Omental fat pad (tissue), 3 donors: ENCODE measurements at regions not wholly inside any gene's neighbourhood (a gene's known extent, or its start where the extent isn't known, plus 50 kb on each side); places are given as distances from the start of the nearest gene placed in this dataset.

Source experiments
- ATAC-seq: fragments of 150-250 bp; one replicate; pipeline ENCODE4 v1.9.1; 2016; ENCODE audit warnings: mild to moderate bottlenecking, moderate library complexity; ENCODE audit not compliant: low FRiP score
- DNase-seq: peaks from one replicate; pipeline ENCODE4 v3.0.0-alpha.2; 2019; ENCODE audit warnings: low spot score
- TF ChIP-seq, protein P1 (sequence below), 3 donors: fragments of 450-650 bp; IDR thresholded peaks; one replicate each; pipeline ENCODE4 v1.5.1; 2016 to 2017; ENCODE audit warnings: antibody characterized with exemption in 3 of 3, mild to moderate bottlenecking in 3 of 3, moderate library complexity in 2 of 3

DNA sequence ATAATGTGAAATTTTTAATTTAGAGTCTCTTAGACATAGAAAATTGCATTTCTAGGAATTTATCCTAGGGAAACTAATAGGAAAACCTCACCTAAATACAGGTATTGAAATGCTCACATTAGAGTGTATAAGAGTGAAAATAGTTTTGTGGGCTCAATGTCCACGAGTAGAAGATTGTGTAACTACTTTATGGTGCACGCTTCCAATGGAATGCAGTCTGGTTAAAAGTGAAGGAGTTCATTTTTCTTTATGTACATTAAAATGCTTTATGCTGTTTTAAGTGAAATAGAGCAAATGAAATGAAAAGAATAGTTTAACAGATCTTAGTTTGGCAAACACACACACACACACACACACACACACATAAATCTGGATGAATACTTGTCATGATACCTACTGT is 278.2 kb downstream of the USP25 start:
- TF ChIP-seq, protein P1, sequence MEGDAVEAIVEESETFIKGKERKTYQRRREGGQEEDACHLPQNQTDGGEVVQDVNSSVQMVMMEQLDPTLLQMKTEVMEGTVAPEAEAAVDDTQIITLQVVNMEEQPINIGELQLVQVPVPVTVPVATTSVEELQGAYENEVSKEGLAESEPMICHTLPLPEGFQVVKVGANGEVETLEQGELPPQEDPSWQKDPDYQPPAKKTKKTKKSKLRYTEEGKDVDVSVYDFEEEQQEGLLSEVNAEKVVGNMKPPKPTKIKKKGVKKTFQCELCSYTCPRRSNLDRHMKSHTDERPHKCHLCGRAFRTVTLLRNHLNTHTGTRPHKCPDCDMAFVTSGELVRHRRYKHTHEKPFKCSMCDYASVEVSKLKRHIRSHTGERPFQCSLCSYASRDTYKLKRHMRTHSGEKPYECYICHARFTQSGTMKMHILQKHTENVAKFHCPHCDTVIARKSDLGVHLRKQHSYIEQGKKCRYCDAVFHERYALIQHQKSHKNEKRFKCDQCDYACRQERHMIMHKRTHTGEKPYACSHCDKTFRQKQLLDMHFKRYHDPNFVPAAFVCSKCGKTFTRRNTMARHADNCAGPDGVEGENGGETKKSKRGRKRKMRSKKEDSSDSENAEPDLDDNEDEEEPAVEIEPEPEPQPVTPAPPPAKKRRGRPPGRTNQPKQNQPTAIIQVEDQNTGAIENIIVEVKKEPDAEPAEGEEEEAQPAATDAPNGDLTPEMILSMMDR (IDR thresholded peaks at IDR 0.05): no peak
- no peak for ATAC-seq
- DNase-seq: no peak

DNA sequence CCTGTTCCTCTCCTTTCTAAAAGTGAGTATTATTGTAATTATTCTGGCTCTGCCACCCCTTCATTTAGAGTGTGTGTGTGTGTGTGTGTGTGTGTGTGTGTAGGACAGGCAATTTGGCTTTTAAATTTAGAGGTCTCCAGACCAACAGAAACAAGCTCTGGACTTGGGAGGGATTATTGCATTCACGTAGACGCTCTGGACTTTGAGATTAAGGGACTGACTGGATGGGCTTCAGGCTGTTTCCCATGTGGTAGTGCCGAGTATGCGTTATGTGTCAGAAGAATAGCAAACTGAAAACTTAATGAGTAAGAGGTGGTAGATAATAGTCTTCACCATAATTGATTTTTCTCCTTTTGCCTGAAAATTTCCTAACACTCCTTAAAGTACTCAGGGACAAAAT is 281.9 kb downstream of the USP25 start:
- ATAC-seq (no peak), DNase-seq (no peak)
- TF ChIP-seq, protein P1 (IDR thresholded peaks at IDR 0.05): no peak

DNA sequence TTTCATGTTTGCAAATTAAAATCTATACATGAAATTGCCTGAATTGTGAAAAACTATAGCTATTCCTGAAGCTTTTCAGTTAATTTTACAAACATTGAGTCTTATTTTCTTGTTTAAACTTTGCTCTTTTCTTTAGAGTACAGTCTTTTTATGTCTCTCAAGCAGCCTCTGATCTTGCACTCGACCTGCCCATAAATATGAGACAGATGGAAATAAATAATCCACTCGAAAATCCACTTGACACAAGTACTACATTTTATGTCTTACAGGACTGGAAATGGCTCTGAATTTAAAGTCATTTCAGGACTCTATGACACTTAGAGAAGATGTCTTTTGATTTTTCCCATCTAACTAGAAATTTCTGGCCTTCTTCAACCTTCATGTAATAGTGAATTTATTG is 283.8 kb downstream of the USP25 start:
- TF ChIP-seq, protein P1 (IDR thresholded peaks at IDR 0.05): no peak
- DNase-seq: no peak
- ATAC-seq: no peak

DNA sequence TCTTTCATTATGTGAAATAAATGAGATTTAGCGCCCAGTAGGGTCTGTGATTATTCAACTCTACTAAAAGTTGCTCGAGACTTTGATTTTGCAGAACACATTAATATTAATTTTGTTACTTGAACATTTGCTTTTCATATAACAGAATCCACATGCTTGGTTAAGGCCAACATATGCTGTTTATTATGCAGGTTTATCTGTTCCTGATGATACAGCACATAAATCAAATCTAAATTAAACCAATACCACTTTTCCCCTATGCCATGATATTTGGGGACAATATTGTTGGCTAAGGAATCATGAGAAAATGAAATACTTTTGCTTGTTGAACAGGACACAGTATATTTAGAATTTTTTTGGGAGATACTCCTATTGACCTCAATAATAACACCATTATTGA is 291.1 kb downstream of the USP25 start:
- TF ChIP-seq, protein P1 (IDR thresholded peaks at IDR 0.05): no peak
- DNase-seq (no peak), ATAC-seq (no peak)

DNA sequence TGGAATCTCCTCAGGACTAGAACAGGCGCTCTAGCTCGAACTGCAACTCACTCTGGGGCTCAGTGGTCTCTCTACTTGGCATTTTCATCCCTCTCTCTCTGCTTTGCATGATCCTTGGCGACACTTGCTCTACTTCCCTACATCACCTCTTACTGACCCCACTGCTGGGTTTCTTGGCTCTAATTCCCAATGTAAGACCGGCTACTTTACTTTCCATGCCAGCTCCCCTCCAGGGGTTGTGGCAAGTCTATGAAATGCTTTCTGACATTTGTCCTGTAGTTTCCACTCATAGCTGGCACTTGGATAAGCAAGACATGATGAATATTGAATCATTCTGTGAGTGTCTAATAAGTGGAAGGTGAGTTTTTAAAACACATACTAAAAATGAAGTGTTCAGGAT is 292.3 kb downstream of the USP25 start:
- ATAC-seq (no peak), DNase-seq (no peak)
- TF ChIP-seq, protein P1 (IDR thresholded peaks at IDR 0.05): no peak

DNA sequence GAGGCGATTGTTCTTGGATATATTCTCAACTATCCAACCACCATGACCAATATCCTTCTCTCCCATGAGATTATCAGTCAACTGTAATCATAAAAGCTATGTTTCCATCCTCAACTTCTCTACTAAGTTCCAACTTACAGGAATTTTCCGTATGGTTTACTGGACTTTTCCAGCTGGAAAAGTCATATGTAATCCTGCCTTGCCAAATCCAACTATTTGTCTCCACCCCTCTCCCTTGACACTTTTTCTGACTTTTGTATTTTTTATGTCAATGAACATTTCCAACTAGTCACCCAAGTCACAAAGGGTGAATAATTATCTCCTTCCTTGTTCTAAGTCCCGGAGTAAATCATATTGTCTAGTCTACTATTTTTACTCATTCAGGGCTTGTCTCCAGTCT is 293.1 kb downstream of the USP25 start:
- TF ChIP-seq, protein P1 (IDR thresholded peaks at IDR 0.05): no peak
- ATAC-seq (no peak), DNase-seq (no peak)

DNA sequence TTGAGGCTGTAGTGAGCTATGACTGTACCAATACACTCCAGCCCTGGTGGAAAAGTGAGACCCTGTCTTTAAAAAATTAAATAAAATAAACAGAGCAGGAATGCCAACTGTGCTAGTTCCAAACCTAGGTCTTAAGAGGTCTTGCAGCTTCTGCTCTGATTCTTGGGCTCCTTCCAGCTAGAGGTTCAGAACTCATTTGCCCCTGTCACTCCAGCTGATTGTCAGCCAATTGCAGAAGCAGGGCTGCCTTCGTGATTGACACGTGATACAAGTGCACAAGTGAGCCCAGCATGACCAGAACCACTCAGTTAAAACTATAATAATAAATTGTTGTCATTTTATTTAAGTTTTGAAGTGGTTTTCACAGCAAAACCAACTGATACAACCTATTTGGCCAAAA is 298.4 kb downstream of the USP25 start:
- TF ChIP-seq, protein P1 (IDR thresholded peaks at IDR 0.05): no peak
- DNase-seq: no peak
- ATAC-seq: no peak
